GM23338 (cell line): ENCODE measurements at regions not wholly inside any gene's neighbourhood (a gene's known extent, or its start where the extent isn't known, plus 50 kb on each side); places are given as distances from the start of the nearest gene placed in this dataset.

Source experiments
- ATAC-seq: fragments of 200-7000 bp; cut with Tn5 transposase; 3 replicates; pipeline ENCODE4 v1.9.1; 2020
- DNase-seq: peaks from one replicate; pipeline ENCODE4 v3.0.0-alpha.2; 2015; ENCODE audit warnings: low spot score
- H2AFZ ChIP-seq: fragments of 200-600 bp; sonication (generic); 2 replicates; pipeline ENCODE4 v1.8.0; 2016; ENCODE audit warnings: antibody characterized with exemption, mild to moderate bottlenecking, moderate library complexity
- H3F3A ChIP-seq: fragments of 200-600 bp; sonication (generic); replicated peaks from 2 replicates; pipeline ENCODE4 v1.8.0; 2017; ENCODE audit warnings: antibody characterized with exemption, mixed run types, low read depth
- H3K27ac ChIP-seq: fragments of 200-600 bp; sonication (generic); 2 replicates; pipeline ENCODE4 v1.6.1; 2016; ENCODE audit warnings: low read depth
- H3K27me3 ChIP-seq: fragments of 200-600 bp; sonication (generic); 2 replicates; pipeline ENCODE4 v1.8.0; 2016; ENCODE audit warnings: mild to moderate bottlenecking, mixed run types, moderate library complexity; ENCODE audit not compliant: insufficient read depth
- H3K36me3 ChIP-seq: fragments of 200-600 bp; sonication (generic); 2 replicates; pipeline ENCODE4 v1.8.0; 2016; ENCODE audit warnings: mild to moderate bottlenecking; ENCODE audit not compliant: insufficient read depth
- H3K4me1 ChIP-seq: fragments of 200-600 bp; sonication (generic); 2 replicates; pipeline ENCODE4 v1.8.0; 2016; ENCODE audit warnings: mild to moderate bottlenecking, moderate library complexity; ENCODE audit not compliant: insufficient read depth
- H3K4me2 ChIP-seq: fragments of 200-600 bp; sonication (generic); 2 replicates; pipeline ENCODE4 v1.7.1; 2017; ENCODE audit warnings: mixed run types
- H3K4me3 ChIP-seq: fragments of 200-600 bp; sonication (generic); 2 replicates; pipeline ENCODE4 v1.6.1; 2016; ENCODE audit warnings: mixed run types
- H3K79me2 ChIP-seq: fragments of 200-600 bp; sonication (generic); replicated peaks from 2 replicates; pipeline ENCODE4 v1.8.0; 2017; ENCODE audit warnings: mild to moderate bottlenecking; ENCODE audit not compliant: insufficient read depth
- H3K9me2 ChIP-seq: fragments of 200-600 bp; sonication (generic); 2 replicates; pipeline ENCODE4 v1.8.0; 2017; ENCODE audit not compliant: insufficient read depth
- H4K20me1 ChIP-seq: fragments of 200-600 bp; sonication (generic); replicated peaks from 2 replicates; pipeline ENCODE4 v1.8.0; 2017; ENCODE audit warnings: mild to moderate bottlenecking; ENCODE audit not compliant: insufficient read depth
- H3K27ac Mint-ChIP-seq: 2 replicates; pipeline ENCODE4 v1.8.0; 2020; ENCODE audit warnings: inconsistent platforms, mild to moderate bottlenecking, moderate library complexity, mixed read lengths
- H3K27me3 Mint-ChIP-seq: 3 replicates; pipeline ENCODE4 v1.8.0; 2022; ENCODE audit warnings: low read depth, mild to moderate bottlenecking, moderate library complexity, mixed read lengths, inconsistent platforms; ENCODE audit not compliant: insufficient read depth, poor library complexity
- H3K36me3 Mint-ChIP-seq: 3 replicates; pipeline ENCODE4 v1.8.0; 2021; ENCODE audit warnings: low read depth, mild to moderate bottlenecking, inconsistent platforms, moderate library complexity, mixed read lengths
- H3K4me1 Mint-ChIP-seq: 3 replicates; pipeline ENCODE4 v1.8.0; 2020; ENCODE audit warnings: mild to moderate bottlenecking, inconsistent platforms, mixed read lengths
- H3K4me3 Mint-ChIP-seq: 3 replicates; pipeline ENCODE4 v1.8.0; 2021; ENCODE audit warnings: moderate library complexity, mild to moderate bottlenecking, inconsistent platforms, mixed read lengths
- H3K9me3 Mint-ChIP-seq: 3 replicates; pipeline ENCODE4 v1.8.0; 2020; ENCODE audit warnings: moderate library complexity, mild to moderate bottlenecking, inconsistent platforms, mixed read lengths
- ETS1 ChIP-seq: IDR thresholded peaks from 2 replicates; pipeline ENCODE4 v1.6.1; 2016; ENCODE audit warnings: antibody characterized with exemption
- EZH2 ChIP-seq: fragments of 200-600 bp; sonication (generic); IDR thresholded peaks from one replicate; pipeline ENCODE4 v1.8.0; 2017; ENCODE audit warnings: antibody characterized with exemption, mild to moderate bottlenecking, low read depth; ENCODE audit not compliant: unreplicated experiment
- EZH2phosphoT487 ChIP-seq: fragments of 200-600 bp; sonication (generic); IDR thresholded peaks from one replicate; pipeline ENCODE4 v1.8.1; 2018; ENCODE audit warnings: antibody characterized with exemption; ENCODE audit not compliant: unreplicated experiment
- NANOG ChIP-seq: IDR thresholded peaks from 2 replicates; pipeline ENCODE4 v1.6.1; 2016; ENCODE audit warnings: antibody characterized with exemption, borderline replicate concordance
- REST ChIP-seq: IDR thresholded peaks from one replicate; pipeline ENCODE4 v1.6.1; 2018; ENCODE audit warnings: antibody characterized with exemption; ENCODE audit not compliant: unreplicated experiment
- STAT1 ChIP-seq: IDR thresholded peaks from one replicate; pipeline ENCODE4 v1.6.1; 2016; ENCODE audit warnings: antibody characterized with exemption; ENCODE audit not compliant: unreplicated experiment
- ZNF114 ChIP-seq: fragments of 250-450 bp; sonication (Bioruptor Pico); IDR thresholded peaks from 2 replicates; pipeline ENCODE4 v1.5.0; 2020; ENCODE audit warnings: mild to moderate bottlenecking, moderate library complexity
- ZNF331 ChIP-seq: fragments of 250-450 bp; sonication (Bioruptor Pico); IDR thresholded peaks from 2 replicates; pipeline ENCODE4 v1.5.0; 2020; ENCODE audit warnings: low read depth, mild to moderate bottlenecking, moderate library complexity
- TF ChIP-seq, protein P1 (sequence below): fragments of 250-450 bp; sonication (Bioruptor Pico); IDR thresholded peaks from 2 replicates; pipeline ENCODE4 v1.5.0; 2020; ENCODE audit warnings: mild to moderate bottlenecking, moderate library complexity

DNA sequence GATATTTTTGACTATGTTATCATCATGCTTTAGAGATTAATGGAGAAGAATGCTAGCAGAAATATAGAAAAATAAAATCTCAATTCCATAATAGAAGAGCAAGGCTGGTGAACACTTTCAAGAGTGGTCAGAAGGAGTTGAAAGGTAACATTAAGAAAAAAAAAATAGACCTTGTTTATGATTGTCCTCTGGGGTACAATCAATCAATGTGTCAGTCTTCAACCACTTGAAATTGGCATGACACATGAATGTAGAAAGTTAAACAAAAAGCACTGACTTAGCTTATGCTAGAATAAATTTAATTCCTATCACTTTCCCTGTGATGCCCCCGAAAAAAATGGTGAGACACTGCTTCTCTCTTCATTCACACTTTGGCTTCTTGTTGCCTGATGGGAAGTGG lies 750.3 kb upstream of the ADGRL2 start (continued):
- TF ChIP-seq ETS1: no peak
- TF ChIP-seq, protein P1, sequence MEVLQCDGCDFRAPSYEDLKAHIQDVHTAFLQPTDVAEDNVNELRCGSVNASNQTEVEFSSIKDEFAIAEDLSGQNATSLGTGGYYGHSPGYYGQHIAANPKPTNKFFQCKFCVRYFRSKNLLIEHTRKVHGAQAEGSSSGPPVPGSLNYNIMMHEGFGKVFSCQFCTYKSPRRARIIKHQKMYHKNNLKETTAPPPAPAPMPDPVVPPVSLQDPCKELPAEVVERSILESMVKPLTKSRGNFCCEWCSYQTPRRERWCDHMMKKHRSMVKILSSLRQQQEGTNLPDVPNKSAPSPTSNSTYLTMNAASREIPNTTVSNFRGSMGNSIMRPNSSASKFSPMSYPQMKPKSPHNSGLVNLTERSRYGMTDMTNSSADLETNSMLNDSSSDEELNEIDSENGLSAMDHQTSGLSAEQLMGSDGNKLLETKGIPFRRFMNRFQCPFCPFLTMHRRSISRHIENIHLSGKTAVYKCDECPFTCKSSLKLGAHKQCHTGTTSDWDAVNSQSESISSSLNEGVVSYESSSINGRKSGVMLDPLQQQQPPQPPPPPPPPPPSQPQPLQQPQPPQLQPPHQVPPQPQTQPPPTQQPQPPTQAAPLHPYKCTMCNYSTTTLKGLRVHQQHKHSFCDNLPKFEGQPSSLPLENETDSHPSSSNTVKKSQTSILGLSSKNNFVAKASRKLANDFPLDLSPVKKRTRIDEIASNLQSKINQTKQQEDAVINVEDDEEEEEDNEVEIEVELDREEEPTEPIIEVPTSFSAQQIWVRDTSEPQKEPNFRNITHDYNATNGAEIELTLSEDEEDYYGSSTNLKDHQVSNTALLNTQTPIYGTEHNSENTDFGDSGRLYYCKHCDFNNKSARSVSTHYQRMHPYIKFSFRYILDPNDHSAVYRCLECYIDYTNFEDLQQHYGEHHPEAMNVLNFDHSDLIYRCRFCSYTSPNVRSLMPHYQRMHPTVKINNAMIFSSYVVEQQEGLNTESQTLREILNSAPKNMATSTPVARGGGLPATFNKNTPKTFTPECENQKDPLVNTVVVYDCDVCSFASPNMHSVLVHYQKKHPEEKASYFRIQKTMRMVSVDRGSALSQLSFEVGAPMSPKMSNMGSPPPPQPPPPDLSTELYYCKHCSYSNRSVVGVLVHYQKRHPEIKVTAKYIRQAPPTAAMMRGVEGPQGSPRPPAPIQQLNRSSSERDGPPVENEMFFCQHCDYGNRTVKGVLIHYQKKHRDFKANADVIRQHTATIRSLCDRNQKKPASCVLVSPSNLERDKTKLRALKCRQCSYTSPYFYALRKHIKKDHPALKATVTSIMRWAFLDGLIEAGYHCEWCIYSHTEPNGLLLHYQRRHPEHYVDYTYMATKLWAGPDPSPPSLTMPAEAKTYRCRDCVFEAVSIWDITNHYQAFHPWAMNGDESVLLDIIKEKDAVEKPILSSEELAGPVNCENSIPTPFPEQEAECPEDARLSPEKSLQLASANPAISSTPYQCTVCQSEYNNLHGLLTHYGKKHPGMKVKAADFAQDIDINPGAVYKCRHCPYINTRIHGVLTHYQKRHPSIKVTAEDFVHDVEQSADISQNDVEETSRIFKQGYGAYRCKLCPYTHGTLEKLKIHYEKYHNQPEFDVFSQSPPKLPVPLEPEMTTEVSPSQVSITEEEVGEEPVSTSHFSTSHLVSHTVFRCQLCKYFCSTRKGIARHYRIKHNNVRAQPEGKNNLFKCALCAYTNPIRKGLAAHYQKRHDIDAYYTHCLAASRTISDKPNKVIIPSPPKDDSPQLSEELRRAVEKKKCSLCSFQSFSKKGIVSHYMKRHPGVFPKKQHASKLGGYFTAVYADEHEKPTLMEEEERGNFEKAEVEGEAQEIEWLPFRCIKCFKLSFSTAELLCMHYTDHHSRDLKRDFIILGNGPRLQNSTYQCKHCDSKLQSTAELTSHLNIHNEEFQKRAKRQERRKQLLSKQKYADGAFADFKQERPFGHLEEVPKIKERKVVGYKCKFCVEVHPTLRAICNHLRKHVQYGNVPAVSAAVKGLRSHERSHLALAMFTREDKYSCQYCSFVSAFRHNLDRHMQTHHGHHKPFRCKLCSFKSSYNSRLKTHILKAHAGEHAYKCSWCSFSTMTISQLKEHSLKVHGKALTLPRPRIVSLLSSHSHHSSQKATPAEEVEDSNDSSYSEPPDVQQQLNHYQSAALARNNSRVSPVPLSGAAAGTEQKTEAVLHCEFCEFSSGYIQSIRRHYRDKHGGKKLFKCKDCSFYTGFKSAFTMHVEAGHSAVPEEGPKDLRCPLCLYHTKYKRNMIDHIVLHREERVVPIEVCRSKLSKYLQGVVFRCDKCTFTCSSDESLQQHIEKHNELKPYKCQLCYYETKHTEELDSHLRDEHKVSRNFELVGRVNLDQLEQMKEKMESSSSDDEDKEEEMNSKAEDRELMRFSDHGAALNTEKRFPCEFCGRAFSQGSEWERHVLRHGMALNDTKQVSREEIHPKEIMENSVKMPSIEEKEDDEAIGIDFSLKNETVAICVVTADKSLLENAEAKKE (CRISPR knock-in tag): no peak
- TF ChIP-seq ZNF114 (CRISPR knock-in tag): no peak

DNA sequence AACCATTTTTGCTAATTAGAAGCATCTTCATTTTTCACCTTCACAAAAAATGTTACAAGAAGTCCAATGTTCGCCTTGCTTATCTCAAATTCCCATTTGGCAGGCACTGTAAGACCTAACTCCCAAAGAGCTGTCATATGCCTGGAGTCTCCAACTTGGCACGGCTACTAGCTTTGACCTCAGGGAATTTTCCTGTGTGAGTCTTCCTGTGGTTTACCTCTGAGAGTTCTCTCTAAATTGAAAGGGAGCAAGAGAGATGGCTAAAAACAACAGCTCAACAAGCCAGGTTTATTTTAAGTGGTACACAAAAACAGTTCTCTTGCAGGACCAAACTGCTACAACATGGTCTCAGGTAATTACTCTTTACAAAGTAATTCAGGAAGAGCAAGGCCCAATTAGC lies 756.0 kb upstream of the ADGRL2 start:
- no peak for ATAC-seq

More for the DNA sequence above, 756.0 kb upstream of the ADGRL2 start:
- Histone ChIP-seq H3K4me3 (no peak overlapping the region), H3K4me2 (no peak overlapping the region), H3K9me2 (peaks cover under 1% of the 10 kb centered on the region; the same call in 1 of the 2 replicates), H3F3A (no peaks in the 10 kb centered on the region), H4K20me1 (no peaks in the 10 kb centered on the region), H3K27ac (no peak overlapping the region), H2AFZ (peak overlapping the region; percentile 21; the same call in 1 of the 2 replicates), H3K36me3 (no peaks in the 10 kb centered on the region), H3K27me3 (no peaks in the 10 kb centered on the region), H3K79me2 (no peaks in the 10 kb centered on the region), H3K4me1 (peaks cover 11% of the 10 kb centered on the region)
- peak overlapping the region; percentile 87 for H3K27ac Mint-ChIP-seq
- no peak for TF ChIP-seq ZNF114 (CRISPR knock-in tag)
- TF ChIP-seq REST: no peak
- no peak for TF ChIP-seq EZH2phosphoT487
- TF ChIP-seq ETS1: no peak
- TF ChIP-seq EZH2: no peak
- no peak for TF ChIP-seq STAT1
- no peak for TF ChIP-seq ZNF331 (CRISPR knock-in tag)
- no peak for TF ChIP-seq NANOG
- H3K9me3 Mint-ChIP-seq: no peaks in the 10 kb centered on the region
- no peaks in the 10 kb centered on the region for H3K36me3 Mint-ChIP-seq
- no peak for DNase-seq
- no peaks in the 10 kb centered on the region for H3K27me3 Mint-ChIP-seq
- peaks cover 16% of the 10 kb centered on the region for H3K4me1 Mint-ChIP-seq
- no peak overlapping the region for H3K4me3 Mint-ChIP-seq
